Stimulated activated naive CD4-positive, alpha-beta T cell (primary cell): ENCODE measurements at regions not wholly inside any gene's neighbourhood (a gene's known extent, or its start where the extent isn't known, plus 50 kb on each side); places are given as distances from the start of the nearest gene placed in this dataset.

Source experiments
- DNase-seq, 6 experiments: peaks; one replicate each; lab custom pipeline; 2025; lab: John Stamatoyannopoulos, UW

DNA sequence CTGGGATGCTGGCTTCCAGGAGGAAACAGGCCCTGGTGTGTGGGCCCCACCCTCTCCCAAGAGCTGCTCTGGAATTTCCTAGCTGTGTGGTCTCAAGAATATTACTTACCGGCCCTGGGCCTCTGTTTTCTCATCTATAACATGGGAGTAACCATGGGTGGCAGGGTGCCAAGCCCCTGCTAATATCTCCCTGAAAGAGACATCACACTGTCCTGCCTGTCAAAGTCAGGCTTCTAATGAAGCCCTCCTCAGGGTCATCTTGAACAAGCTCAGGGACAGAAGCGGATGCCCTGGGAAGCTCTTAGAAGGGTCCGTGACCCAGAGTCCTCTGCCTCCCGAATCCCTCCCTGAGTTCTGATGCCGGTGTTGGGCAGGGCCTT lies 173.2 kb upstream of the HDAC4 start:
- no peak for DNase-seq

GRCh38 chr2:239570971-239571520 lies 170.2 kb upstream of the HDAC4 start:
- no peak for DNase-seq

- DNase-seq, result no peak
Observed at GRCh38 chr2:239570216-239570925, 169.6 kb upstream of the HDAC4 start.

- no peak for DNase-seq
Observed at GRCh38 chr2:239569401-239570090, 168.7 kb upstream of the HDAC4 start.

DNA sequence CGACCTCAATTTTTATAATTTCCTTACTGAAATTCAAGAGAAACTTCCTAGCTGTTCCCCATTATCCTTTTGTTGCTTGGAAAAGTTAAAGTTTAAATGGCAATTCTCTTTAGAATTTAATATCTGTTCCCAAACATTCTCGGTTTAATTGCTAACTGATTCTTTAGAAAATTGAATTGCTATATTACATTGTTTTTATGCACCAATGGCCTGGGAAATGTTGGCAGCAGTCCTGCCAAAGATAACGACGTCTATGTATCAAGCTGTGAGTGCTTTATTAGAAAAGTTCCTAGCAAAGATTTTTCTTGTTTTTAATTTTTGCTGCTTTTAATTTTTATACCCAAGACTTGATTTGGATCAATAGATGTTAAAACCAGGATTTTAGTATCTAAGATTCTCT lies 167.8 kb upstream of the HDAC4 start:
- DNase-seq, result no peak

DNA sequence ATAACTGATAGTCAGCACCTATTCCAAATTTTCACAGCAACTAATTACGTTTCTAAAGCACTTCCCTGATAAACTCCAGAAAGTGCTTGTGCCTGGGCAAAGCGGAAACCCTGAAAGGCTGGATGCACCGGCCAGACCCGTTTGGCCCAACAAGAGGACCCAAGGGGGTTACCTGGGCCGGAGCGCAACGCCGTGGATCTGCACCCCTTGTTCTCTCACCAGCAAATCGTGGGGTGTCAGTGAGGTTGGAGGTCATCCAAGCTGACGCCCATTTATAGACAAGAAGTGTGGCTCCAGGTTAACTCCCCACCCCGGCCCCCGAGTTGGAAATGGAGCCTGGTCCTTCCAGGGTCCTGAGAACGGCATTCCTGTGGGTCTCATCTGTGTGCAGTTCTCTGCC lies 167.0 kb upstream of the HDAC4 start:
- DNase-seq, result no peak

- DNase-seq, result no peak
Observed at GRCh38 chr2:239566995-239567568, 166.3 kb upstream of the HDAC4 start.

GRCh38 chr2:239566162-239566994 lies 165.6 kb upstream of the HDAC4 start:
- no peak for DNase-seq

DNA sequence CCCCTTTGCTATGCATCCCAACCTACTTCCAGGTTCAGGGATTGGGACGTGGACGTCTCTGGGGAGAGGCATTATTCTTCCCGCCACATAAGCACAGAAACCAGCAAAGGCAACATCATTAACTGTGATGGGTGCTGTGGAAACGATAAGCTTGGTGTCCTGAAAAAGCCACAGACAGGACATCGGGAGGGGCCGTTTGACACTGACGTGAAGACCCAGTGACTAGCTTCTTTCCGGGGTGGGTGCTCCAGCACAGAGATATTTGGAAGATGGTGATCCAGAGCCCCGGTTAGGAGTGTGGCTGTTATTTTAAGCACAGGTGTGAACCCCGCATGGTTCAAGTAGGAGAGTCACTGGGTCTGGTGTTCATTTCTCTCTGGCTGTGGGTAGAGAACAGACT lies 163.8 kb upstream of the HDAC4 start:
- no peak for DNase-seq

- DNase-seq, result no peak
Observed at GRCh38 chr2:239563561-239563960, 162.7 kb upstream of the HDAC4 start.

GRCh38 chr2:239561446-239562001 lies 160.7 kb upstream of the HDAC4 start:
- no peak for DNase-seq

GRCh38 chr2:239559417-239560261 lies 158.8 kb upstream of the HDAC4 start:
- no peak for DNase-seq

DNA sequence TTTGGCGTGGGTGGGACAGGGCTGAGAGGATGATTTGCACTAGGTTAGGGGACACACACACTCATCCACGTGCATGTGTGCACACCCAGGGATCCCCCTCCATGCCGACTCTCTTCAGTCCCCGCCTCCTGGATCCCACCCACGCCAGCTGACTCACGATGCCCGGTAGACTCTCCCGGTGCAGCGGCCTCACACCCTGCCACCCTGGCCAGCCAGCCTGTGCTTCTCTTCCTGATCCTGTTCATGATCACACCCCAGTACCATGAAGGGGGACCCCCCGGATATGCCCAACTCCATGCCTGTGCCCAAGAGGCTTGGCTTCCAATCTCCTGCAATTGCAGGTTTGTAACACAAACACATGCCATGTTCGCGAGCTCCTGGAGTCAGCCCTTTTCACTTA lies 157.8 kb upstream of the HDAC4 start:
- no peak for DNase-seq

GRCh38 chr2:239557516-239557915 lies 156.7 kb upstream of the HDAC4 start:
- no peak for DNase-seq

GRCh38 chr2:239555571-239555905 lies 154.7 kb upstream of the HDAC4 start:
- DNase-seq, result no peak

DNA sequence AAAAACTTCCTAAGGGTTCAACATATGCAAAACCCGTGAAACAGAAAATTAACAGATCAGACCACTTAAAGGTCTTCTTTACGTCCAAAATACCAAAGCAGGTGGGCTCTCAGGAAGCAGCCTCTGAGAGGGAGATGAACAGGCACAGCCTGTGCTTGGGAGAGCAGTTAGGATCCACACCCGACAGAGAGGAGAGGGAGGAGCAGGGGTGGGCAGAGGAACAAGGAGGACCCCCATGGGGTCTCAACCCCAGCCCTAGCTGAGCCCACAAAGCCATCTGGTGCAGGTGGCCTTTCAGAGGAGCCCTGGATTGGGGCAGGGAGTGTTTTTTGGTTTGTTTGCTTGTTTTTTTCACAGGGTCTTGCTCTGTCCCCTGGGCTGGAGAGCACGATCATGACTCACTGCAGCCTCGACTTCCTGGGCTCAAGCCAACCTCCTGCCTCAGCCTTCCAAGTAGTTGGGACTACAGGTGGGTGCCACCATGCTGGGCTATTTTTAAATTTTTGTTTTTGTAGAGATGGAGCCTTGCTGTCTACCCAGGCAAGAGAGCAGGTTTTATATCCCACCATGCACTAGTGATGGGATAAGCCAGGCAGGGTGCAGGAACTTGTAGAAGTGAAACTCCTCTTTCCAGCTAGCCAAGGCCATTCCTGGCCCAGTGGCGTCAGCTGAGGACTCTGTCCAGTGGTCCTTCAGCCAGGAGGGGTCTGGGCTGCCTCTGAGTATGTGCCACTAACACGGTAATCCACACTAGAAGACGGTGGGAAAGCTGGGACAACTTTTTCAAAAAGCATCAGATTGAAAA lies 154.1 kb upstream of the HDAC4 start:
- DNase-seq, result no peak

GRCh38 chr2:239553376-239554000 lies 152.7 kb upstream of the HDAC4 start:
- DNase-seq, result no peak

GRCh38 chr2:239552213-239552926 lies 151.6 kb upstream of the HDAC4 start:
- no peak for DNase-seq

DNA sequence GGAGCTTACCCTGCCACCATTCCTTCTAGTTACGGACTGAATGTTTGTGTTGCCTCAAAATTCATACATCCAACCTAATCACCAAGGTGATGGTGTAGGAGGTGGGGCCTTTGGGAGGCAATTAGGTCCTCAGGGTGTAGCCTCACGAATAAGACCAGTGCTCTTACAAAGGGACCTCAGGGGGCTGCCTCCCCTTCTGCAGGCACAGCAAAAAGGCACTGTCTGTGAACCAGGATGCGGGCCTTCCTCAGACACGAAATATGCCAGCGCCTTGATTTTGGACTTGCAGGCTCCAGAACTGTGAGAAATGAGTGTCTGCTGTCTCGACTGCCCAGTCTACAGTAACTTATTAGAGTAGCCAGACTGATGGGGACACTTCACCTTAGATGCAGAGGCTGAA lies 150.4 kb upstream of the HDAC4 start:
- DNase-seq, result no peak
